ENCODE measurements at regions not wholly inside any gene's neighbourhood (a gene's known extent, or its start where the extent isn't known, plus 50 kb on each side); places are given as distances from the start of the nearest gene placed in this dataset.

- no peaks in the 10 kb centered on the region for H3K4me1 ChIP-seq
- no peak for DNase-seq
- WGBS, 2 donors: 78 to 80% methylated on average over 1 of the region's 1 CpG
- TF ChIP-seq CTCF (IDR thresholded peaks at IDR 0.05): no peak
- no peaks in the 10 kb centered on the region for H3K36me3 ChIP-seq
- H3K4me3 ChIP-seq: no peak overlapping the region
- H3K27me3 ChIP-seq: no peaks in the 10 kb centered on the region
- intact Hi-C loops (cut with DNase I): no loop called here
- H3K27ac ChIP-seq: no peak overlapping the region
- peaks cover 0 to 8% (median 0%) of the 10 kb centered on the region in 11 donors for H3K9me3 ChIP-seq
- no peak for ATAC-seq
Observed at GRCh38 chr6:149179431-149179830, 138.1 kb upstream of the TAB2 start.

- H3K27me3 ChIP-seq: no peaks in the 10 kb centered on the region
- no peak overlapping the region for H3K4me3 ChIP-seq
- DNase-seq: no peak
- 94% methylated on average over 5 of the region's 5 CpGs for WGBS, 2 donors
- no peak overlapping the region for H3K27ac ChIP-seq
- ATAC-seq: peak in 1 of 8 donors; percentile 9
- no peaks in the 10 kb centered on the region for H3K36me3 ChIP-seq
- H3K4me1 ChIP-seq: no peaks in the 10 kb centered on the region
- TF ChIP-seq CTCF (IDR thresholded peaks at IDR 0.05): no peak
- H3K9me3 ChIP-seq: peaks cover 0 to 24% (median 3%) of the 10 kb centered on the region in 11 donors
- intact Hi-C loops (cut with DNase I): no loop called here
Observed at GRCh38 chr6:149181304-149181703, 136.2 kb upstream of the TAB2 start.

GRCh38 chr6:149182262-149182661 lies 135.2 kb upstream of the TAB2 start:
- intact Hi-C loops (cut with DNase I): no loop called here
- H3K4me1 ChIP-seq: no peaks in the 10 kb centered on the region
- 30 to 40% methylated on average over 6 of the region's 6 CpGs for WGBS, 2 donors
- no peak overlapping the region for H3K4me3 ChIP-seq
- TF ChIP-seq CTCF (IDR thresholded peaks at IDR 0.05): no peak
- DNase-seq: peak in 1 of 2 donors; percentile 10
- peaks cover 0 to 31% (median 3%) of the 10 kb centered on the region in 11 donors for H3K9me3 ChIP-seq
- ATAC-seq: peak in 2 of 8 donors; percentile 25 to 46
- no peaks in the 10 kb centered on the region for H3K27me3 ChIP-seq
- H3K27ac ChIP-seq: peak overlapping the region in 1 of 10 donors; percentile 7
- no peaks in the 10 kb centered on the region for H3K36me3 ChIP-seq

- no peak for TF ChIP-seq CTCF (IDR thresholded peaks at IDR 0.05)
- Histone ChIP-seq H3K27ac (no peak overlapping the region), H3K36me3 (no peaks in the 10 kb centered on the region), H3K4me3 (no peak overlapping the region), H3K4me1 (no peaks in the 10 kb centered on the region), H3K9me3 (peaks cover 0 to 45% (median 3%) of the 10 kb centered on the region in 11 donors), H3K27me3 (peaks cover 0 to under 1% (median 0%) of the 10 kb centered on the region in 7 donors)
- ATAC-seq (no peak), DNase-seq (no peak)
- 95% methylated on average over 2 of the region's 2 CpGs for WGBS, 2 donors
- intact Hi-C loops (cut with DNase I): no loop called here
Observed at GRCh38 chr6:149184523-149184922, 133.0 kb upstream of the TAB2 start.

All from heart right ventricle (tissue), 16 donors.